ENCODE measurements at regions not wholly inside any gene's neighbourhood (a gene's known extent, or its start where the extent isn't known, plus 50 kb on each side); places are given as distances from the start of the nearest gene placed in this dataset.

- no peak for TF ChIP-seq CTCF (IDR thresholded peaks at IDR 0.05; ENCODE audit: low read depth, low read length)
- no peak for TF ChIP-seq POLR2A (IDR thresholded peaks at IDR 0.05; ENCODE audit: extremely low read depth, insufficient read length)
Observed at GRCh38 chr2:7572450-7572849, 655.2 kb downstream of the RNF144A start.

All from NB4 (cell line).